ENCODE measurements at regions not wholly inside any gene's neighbourhood (a gene's known extent, or its start where the extent isn't known, plus 50 kb on each side); places are given as distances from the start of the nearest gene placed in this dataset.

DNA sequence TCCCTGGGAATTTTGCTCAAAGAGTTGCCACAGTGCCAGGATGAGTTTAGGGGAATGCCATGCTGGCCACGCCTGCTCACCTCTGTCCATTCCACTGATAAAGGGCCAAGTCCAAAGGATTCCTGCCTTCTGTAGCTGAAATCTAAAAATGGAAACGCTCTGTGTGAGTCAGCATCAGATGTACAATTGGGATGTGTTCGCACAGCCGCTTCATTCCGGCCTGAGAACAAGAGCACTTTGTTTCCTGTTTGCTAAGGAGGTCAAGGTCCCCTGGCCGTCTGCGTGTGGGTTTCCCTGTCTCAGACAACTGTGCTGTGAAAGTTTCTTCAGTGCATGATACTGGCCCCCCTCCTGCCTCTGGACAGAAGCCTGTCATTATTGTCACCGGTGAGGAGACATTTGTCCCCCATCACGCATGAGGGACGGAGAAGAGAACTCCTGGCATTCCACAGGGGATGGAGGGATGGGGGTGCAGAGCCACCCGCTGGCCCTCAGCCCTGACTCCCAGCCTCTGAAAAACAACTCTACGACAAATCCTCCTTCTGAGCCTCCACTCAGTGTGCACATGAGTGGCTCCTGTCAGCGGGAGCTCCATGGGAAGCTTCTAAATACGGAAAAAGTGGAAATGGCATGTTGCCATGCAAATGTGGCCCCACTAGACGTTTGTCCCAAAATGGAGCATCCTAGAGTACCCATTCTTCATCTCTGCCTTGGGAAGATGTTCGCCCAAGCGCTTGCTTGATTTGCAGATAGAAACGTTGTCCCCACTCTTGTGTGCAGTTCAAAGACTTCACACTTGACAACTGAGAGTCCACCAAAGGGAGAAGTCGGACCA, 143.5 kb upstream of the AFDN start (continued):
- TF ChIP-seq ZFP36L1 (CRISPR knock-in tag; IDR thresholded peaks at IDR 0.05): peak; percentile 99
- TF ChIP-seq SCMH1 (CRISPR knock-in tag; IDR thresholded peaks at IDR 0.05; ENCODE audit: borderline replicate concordance): no peak
- no peak for TF ChIP-seq ZBTB1 (CRISPR knock-in tag; IDR thresholded peaks at IDR 0.05; ENCODE audit: borderline replicate concordance)
- peak; percentile 87 for TF ChIP-seq KDM2A (CRISPR knock-in tag; IDR thresholded peaks at IDR 0.05; ENCODE audit: borderline replicate concordance, low read depth)
- TF ChIP-seq KMT2A (CRISPR knock-in tag; IDR thresholded peaks at IDR 0.05): peak; percentile 69; the same call in 1 of the 2 replicates
- TF ChIP-seq, protein P1, sequence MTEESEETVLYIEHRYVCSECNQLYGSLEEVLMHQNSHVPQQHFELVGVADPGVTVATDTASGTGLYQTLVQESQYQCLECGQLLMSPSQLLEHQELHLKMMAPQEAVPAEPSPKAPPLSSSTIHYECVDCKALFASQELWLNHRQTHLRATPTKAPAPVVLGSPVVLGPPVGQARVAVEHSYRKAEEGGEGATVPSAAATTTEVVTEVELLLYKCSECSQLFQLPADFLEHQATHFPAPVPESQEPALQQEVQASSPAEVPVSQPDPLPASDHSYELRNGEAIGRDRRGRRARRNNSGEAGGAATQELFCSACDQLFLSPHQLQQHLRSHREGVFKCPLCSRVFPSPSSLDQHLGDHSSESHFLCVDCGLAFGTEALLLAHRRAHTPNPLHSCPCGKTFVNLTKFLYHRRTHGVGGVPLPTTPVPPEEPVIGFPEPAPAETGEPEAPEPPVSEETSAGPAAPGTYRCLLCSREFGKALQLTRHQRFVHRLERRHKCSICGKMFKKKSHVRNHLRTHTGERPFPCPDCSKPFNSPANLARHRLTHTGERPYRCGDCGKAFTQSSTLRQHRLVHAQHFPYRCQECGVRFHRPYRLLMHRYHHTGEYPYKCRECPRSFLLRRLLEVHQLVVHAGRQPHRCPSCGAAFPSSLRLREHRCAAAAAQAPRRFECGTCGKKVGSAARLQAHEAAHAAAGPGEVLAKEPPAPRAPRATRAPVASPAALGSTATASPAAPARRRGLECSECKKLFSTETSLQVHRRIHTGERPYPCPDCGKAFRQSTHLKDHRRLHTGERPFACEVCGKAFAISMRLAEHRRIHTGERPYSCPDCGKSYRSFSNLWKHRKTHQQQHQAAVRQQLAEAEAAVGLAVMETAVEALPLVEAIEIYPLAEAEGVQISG (CRISPR knock-in tag; IDR thresholded peaks at IDR 0.05): peak; percentile 85
- TF ChIP-seq ZNF329 (CRISPR knock-in tag; IDR thresholded peaks at IDR 0.05; ENCODE audit: low read depth): peak; percentile 65; the same call in 1 of the 2 replicates
- TF ChIP-seq ATF5 (CRISPR knock-in tag; IDR thresholded peaks at IDR 0.05; ENCODE audit: low read depth): 0 out of 2 replicates have a peak, but pooled peaks have one; percentile 78
- peak; percentile 80 for TF ChIP-seq YEATS4 (CRISPR knock-in tag; IDR thresholded peaks at IDR 0.05; ENCODE audit: borderline replicate concordance)
- TF ChIP-seq ISL2 (CRISPR knock-in tag; IDR thresholded peaks at IDR 0.05): peak; percentile 94
- no peak for TF ChIP-seq TBP (CRISPR knock-in tag; IDR thresholded peaks at IDR 0.05)
- TF ChIP-seq, protein P2, sequence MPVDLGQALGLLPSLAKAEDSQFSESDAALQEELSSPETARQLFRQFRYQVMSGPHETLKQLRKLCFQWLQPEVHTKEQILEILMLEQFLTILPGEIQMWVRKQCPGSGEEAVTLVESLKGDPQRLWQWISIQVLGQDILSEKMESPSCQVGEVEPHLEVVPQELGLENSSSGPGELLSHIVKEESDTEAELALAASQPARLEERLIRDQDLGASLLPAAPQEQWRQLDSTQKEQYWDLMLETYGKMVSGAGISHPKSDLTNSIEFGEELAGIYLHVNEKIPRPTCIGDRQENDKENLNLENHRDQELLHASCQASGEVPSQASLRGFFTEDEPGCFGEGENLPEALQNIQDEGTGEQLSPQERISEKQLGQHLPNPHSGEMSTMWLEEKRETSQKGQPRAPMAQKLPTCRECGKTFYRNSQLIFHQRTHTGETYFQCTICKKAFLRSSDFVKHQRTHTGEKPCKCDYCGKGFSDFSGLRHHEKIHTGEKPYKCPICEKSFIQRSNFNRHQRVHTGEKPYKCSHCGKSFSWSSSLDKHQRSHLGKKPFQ (CRISPR knock-in tag; IDR thresholded peaks at IDR 0.05; ENCODE audit: insufficient replicate concordance): peak; percentile 98
- TF ChIP-seq TP53 (CRISPR knock-in tag; conservative IDR thresholded peaks at IDR 0.05): peak; percentile 52
- TF ChIP-seq ZSCAN21 (CRISPR knock-in tag; IDR thresholded peaks at IDR 0.05; ENCODE audit: borderline replicate concordance): peak; percentile 97
- no peak for TF ChIP-seq ZFP36L2 (CRISPR knock-in tag; IDR thresholded peaks at IDR 0.05)
- peak; percentile 100 for TF ChIP-seq ZNF292 (CRISPR knock-in tag; IDR thresholded peaks at IDR 0.05; ENCODE audit: borderline replicate concordance, low read depth)
- TF ChIP-seq PPARG (CRISPR knock-in tag; conservative IDR thresholded peaks at IDR 0.05): peak; percentile 95
- TF ChIP-seq ZNF652 (CRISPR knock-in tag; IDR thresholded peaks at IDR 0.05; ENCODE audit: borderline replicate concordance, low read depth): peak; percentile 44; the same call in 1 of the 2 replicates
- TF ChIP-seq, protein P3, sequence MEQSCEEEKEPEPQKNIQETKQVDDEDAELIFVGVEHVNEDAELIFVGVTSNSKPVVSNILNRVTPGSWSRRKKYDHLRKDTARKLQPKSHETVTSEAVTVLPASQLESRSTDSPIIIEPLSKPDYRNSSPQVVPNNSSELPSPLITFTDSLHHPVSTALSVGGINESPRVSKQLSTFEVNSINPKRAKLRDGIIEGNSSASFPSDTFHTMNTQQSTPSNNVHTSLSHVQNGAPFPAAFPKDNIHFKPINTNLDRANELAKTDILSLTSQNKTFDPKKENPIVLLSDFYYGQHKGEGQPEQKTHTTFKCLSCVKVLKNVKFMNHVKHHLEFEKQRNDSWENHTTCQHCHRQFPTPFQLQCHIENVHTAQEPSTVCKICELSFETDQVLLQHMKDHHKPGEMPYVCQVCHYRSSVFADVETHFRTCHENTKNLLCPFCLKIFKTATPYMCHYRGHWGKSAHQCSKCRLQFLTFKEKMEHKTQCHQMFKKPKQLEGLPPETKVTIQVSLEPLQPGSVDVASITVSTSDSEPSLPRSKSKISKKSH (CRISPR knock-in tag; IDR thresholded peaks at IDR 0.05; ENCODE audit: borderline replicate concordance): no peak
- peak; percentile 20; the same call in 1 of the 2 replicates for TF ChIP-seq TAF1 (CRISPR knock-in tag; IDR thresholded peaks at IDR 0.05)
- TF ChIP-seq, protein P4, sequence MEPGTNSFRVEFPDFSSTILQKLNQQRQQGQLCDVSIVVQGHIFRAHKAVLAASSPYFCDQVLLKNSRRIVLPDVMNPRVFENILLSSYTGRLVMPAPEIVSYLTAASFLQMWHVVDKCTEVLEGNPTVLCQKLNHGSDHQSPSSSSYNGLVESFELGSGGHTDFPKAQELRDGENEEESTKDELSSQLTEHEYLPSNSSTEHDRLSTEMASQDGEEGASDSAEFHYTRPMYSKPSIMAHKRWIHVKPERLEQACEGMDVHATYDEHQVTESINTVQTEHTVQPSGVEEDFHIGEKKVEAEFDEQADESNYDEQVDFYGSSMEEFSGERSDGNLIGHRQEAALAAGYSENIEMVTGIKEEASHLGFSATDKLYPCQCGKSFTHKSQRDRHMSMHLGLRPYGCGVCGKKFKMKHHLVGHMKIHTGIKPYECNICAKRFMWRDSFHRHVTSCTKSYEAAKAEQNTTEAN (CRISPR knock-in tag; conservative IDR thresholded peaks at IDR 0.05): peak; percentile 93
